ENCODE measurements at regions not wholly inside any gene's neighbourhood (a gene's known extent, or its start where the extent isn't known, plus 50 kb on each side); places are given as distances from the start of the nearest gene placed in this dataset.

DNA sequence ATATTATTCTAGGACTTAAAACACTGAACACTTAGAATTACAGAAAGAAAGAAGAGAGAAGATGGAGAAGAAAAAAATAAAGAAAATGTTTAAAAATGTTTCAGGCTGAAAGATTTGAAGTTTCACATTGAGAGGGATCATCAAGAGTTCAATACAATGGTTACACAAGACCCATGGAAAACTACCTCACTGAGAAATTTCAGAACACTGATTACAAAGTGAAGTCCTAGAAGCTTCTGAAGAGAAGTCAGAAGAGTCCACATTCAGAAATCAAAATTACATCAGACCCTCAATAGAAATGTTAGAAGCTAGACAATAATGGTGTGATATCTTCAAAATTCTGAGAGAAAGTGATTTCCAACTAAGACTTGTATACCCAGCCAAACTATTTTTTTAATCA, 196.1 kb downstream of the MACC1 start:
- no peak for DNase-seq

DNA sequence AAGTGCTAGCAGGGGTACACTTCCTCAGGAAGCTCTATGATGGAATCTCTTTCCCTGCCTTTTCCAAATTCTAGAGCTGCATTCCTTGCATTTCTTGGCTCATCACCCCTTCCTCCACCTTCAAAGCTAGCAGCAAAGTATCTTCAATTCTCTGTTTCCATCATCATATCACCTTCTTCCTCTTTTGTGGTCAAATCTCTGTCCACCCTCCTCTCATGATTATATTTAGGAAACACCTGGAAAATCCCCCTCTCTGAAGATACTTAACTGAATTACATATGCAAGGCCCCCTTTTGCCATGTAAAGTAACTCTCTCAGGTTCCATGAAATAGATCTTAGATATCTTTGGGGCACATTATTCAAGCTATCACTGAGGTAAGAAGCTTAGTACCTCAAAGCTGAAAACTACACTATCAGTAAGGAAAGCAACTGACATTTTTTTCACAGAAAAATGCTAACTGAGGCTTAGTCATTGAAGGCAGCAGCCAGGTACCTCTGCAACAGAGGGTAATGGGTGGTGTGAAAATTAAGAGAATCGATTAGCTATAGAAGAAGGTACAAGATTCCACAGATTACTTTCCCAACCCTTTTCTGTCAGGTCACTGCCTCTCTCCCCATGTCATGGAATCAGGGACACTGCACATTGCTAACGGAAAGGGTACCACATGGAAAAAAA, 197.3 kb downstream of the MACC1 start:
- no peak for DNase-seq

DNA sequence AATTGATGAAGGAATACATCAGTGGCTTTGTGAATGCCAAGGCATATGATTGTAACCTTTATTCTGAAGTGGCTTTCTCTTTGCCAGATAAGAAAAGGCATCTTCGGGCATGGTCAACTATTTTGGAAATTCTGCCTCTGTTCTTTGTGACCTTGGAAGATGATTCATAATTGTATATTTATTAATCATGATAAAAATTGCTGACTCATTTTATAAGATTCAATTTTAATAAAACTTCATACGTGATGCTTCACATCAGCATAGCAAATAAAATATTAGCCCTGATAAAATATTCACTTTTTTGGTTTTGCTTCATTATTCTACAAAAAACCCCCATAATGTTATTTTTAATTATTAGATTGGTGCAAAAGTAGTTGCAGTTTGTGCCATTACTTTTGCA, 200.5 kb downstream of the MACC1 start:
- DNase-seq, result no peak

- DNase-seq, result no peak
These were observed 203.6 kb downstream of the MACC1 start for GRCh38 chr7:20013536-20013935.

DNA sequence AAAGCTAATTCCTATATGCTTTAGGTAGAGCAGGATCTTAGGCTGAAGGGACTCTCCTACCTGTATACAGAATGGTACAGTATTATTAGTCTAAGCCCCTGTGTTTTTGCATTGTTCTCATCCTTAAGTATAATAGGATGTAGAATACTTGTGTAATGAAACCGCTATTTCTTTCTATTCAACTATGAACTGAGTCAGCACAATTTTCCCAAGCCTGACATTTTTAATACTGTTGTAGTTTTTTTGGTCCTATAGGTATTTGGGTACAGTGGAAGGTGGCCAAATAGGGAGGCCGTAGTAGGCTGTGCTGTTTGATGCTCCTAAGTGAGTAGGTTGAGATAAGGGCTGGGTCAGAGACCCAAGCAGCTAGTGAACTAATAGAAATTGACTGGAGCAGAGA, 205.1 kb downstream of the MACC1 start:
- DNase-seq, result no peak

DNA sequence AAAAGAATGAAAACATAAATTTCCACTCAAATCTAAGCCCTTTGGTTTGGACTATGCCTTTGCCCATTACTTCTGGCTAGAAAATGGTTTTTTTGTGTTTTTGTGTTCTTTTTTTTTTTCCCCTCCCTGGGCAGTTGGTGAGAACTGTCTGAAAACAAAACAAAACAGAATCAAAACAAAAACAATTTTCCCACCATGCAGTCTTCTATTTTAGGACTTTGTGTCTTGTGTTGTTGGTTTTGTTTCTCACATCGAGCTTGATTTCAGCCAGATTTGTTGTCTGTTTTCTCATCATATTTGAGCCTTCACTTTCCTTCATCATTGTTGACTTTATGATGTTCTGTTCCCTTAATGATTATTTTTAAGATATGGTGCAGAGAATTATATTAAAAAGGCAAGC, 206.3 kb downstream of the MACC1 start:
- no peak for DNase-seq

- DNase-seq, result no peak
These were observed 209.7 kb downstream of the MACC1 start for GRCh38 chr7:20007510-20007909.

DNA sequence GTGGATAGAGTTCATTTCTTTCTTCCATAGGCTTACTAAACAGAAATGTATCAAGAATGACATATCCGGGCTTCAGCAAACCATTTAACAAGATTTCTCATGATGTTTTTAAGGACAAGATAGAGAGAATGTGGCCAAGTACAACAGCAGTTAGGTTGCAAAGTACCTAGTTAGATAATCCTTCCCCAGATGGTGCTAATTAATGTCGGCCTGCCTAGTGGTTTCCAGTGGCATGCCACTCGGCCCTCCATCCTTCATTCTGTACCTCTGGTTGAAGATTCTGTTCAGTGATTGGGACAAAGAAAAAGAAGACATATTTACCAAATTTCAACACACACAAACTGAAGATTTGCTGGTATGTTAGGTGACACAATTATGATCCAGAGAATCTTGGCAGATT, 212.1 kb downstream of the MACC1 start:
- DNase-seq, result no peak

DNA sequence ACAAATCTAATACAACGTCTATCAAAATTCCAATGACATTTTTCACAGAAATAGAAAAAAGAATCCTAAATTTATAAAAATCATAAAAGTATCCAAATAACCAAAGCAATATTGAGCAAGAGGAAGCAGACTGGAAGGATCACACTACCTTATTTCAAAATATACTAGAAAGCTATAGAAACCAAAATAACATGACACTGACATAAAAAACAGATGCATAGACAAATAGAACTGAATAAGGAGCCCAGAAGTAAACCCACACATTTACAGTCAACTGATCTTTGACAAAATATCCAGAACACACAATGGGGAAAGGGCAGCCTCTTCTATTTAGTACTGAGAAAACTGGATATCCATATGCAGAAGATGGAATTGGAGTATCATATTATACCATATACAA, 217.5 kb downstream of the MACC1 start:
- DNase-seq, result no peak

DNA sequence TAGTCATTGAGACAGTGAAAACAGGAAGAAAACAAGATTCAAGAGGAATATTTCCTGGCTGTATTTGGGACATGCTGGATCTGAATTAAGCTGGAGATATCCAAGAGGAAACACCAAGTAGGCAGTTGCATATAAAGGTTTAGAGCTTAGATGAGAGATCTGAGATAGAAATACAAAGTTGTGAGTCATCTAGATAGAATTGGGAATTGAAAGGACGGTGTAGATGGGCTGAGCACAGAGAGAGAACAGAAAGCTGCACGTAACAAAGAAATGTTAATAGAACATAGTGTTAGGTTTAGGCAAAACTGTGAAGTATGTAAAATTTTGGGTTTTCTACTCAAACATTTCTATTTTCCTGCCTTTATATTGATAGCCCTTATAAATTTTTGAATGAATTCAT, 218.5 kb upstream of the TMEM196 start:
- no peak for DNase-seq

- DNase-seq, result no peak
These were observed 216.5 kb upstream of the TMEM196 start for GRCh38 chr7:19989906-19990305.

- DNase-seq, result no peak
These were observed 215.4 kb upstream of the TMEM196 start for GRCh38 chr7:19988860-19989259.

- no peak for DNase-seq
These were observed 210.8 kb upstream of the TMEM196 start for GRCh38 chr7:19984231-19984632.

DNA sequence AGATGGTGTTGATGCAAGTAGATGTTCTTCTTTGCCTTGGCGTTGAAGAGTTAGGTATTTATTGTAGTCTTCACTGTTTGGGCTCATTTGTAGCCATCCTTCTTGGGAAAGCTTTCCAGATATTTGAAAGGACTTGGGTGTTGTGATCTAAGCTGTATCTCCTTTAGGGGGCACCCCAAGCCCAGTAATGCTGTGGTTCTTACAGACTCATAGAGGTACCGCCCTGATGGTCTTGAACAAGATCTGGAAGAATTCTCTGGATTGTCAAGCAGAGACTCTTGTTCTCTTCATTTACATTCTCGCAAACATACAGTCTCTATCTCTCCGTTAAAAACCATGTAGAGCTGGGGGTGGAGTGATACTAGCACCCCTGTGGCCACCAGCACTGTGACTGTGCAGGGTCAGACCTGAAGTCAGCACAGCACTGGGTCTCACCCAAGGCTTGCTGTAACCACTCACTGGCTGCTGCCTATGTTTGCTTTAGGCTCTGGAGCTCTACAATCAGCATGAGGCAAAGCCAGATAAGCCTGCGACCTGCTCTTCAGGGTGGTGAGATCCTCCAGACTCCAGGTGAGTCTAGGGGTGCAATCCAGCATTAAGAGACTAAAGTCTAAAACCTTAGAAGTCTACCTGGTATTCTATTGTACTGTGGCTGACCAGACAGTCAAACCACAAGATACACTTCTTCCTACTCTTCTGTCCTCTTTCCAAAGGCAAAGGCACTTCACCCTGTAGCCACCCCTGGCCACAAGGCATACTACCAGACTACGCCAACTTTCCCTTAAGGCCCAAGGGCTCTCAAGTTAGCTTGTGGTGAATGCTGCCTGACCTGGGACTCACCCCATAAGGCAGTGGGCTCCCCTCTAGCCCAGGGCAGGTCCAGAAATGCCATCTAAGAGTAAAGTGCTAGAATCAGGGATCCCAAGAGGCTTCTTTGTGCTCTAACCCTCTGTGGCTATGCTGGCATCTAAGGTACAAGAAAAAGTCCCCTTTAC, 209.7 kb upstream of the TMEM196 start:
- peak; percentile 78 for DNase-seq

DNA sequence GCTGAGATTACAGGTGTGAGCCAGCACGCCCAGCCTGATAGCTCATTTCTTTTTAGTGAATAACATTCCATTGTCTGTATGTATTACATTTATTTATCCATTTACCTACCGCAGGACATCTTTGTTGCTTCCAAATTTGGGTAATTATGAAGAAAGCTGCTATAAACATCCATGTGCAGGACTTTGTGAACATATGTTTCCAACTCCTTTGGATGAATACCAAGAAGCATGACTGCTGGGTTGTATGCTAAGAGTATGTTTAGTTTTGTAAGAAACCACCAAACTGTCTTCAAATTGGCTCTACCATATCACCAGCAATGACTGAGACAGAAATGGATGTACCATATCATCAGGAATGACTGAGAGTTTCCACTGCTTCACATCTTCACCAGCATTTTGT, 200.2 kb upstream of the TMEM196 start:
- no peak for DNase-seq

DNA sequence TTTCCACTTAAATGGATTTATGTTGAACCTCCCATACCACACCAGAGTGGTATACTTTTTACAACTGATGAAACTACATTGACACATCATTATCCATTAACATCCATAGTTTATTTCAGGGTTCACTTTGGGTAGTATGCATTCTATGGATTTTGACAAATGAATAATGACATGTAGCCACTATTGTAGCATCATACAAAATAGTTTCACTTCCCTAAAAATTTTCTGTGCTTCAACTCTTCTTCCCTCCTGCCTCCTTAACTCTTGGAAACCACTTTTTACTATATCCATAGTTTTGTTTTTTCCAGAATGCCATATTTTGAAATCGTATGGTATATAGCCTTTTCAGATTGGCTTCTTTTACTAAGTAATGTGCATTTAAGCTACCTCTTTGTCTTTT, 199.5 kb upstream of the TMEM196 start:
- DNase-seq, result no peak

DNA sequence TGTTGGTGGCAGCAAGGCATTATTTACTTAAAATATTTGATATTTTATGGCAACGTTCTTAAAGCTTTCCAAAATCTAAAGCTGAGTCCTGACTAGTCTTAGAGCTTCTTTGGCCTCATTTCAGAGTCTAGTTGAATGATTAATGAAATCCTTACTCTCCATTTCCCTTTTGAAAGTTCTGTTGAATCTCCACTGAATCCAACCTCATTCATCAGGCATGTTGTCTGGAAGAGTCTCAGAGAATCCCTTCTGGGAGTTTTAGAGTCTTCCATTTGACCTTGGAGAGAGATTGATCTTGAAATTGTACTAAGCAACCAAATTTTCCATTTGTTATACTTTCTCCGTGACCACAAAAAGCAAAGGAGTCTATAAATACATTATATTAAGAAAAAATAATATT, 198.5 kb upstream of the TMEM196 start:
- no peak for DNase-seq

DNA sequence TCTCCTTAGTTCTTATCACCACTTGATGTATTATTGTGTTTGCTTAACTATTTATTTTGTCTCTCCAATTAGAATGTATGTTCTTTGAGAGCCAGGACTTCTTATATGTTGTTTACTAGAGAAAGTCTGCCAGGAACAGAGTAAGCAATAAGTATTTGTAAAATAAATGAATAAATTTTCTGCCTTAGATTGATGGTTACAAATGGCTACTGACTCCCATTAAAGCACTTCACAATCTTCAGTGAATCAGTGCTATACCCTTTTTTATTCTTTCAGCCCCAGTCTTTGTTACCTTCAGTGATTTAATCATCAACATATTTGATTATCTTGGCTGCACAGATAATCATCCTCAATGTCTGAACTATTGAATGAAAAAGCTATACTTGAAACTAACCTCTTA, 197.1 kb upstream of the TMEM196 start:
- DNase-seq, result no peak

GRCh38 chr7:19969859-19970493, 196.6 kb upstream of the TMEM196 start:
- no peak for DNase-seq

GRCh38 chr7:19964246-19964645, 190.8 kb upstream of the TMEM196 start:
- no peak for DNase-seq

DNA sequence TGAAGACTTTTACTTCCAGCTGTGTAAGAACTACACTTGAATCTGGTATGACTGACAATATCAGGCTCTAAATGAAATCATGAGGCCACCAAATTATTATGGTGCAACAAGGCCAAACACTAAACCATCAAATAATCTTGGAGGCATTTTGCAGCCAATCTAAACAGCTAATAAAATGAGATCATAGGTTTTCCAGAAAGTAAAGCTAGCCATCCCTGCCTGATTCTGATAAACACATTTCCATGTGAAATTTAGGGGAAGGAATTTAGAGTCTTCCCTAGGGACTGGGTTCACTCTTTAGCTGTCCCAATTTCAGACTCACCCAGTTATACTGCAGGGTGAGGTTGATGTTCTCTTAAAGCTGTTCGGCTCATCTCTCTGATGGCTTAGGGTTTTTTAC, 190.3 kb upstream of the TMEM196 start:
- no peak for DNase-seq

- DNase-seq, result no peak
These were observed 185.0 kb upstream of the TMEM196 start for GRCh38 chr7:19958309-19958896.

- DNase-seq, result no peak
These were observed 184.2 kb upstream of the TMEM196 start for GRCh38 chr7:19957664-19958063.

Measured in islet precursor cell (in vitro differentiated cells).